NCI-H2196 treated with DMSO at 0.1 percent for 48 hours (cell line): ENCODE measurements at regions not wholly inside any gene's neighbourhood (a gene's known extent, or its start where the extent isn't known, plus 50 kb on each side); places are given as distances from the start of the nearest gene placed in this dataset.

Experiments used
- DNase-seq: peaks from one replicate; lab custom pipeline; 2025; ENCODE audit not compliant: unreplicated experiment; lab: John Stamatoyannopoulos, UW

DNA sequence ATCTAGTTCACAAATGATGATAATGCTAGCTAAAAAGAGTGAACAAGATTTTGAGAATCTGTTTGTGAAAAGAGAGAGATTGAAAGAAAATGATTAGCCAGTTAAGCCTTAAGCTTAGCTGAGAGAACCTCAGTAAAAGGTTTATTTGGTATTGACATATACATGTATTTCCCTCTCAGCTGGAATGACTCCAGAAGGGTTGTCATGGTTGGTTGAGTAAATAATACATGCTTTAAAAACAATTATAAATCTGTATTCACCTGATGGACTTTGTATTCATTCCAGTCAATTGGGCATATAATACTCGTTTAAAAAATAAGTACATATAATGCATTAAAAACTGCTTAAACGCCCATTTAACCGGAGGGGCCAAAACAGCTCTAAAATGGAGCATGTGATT is 181.4 kb downstream of the GRB14 start:
- DNase-seq: no peak

GRCh38 chr2:164439235-164439634 is 182.0 kb downstream of the GRB14 start:
- DNase-seq: no peak

GRCh38 chr2:164438490-164439205 is 182.6 kb downstream of the GRB14 start:
- DNase-seq: no peak

DNA sequence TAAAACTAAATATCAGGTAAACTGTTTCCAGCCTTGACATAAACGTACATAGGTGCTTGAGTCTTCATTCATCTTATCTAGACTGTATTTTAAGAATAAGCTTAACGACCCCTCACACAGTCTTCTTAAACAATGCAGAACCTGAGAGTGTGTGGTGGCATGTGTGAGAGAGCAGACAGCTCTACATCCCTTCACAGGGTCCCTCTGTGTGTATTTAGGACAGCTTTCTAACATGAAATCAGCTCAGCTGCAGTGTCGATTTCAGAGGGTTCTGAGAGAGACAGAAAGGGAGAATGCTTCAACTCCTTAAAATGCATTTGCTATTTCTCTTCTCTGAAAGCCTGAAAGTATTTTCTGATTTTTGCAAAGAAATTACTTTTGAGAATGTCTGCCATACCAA is 185.2 kb downstream of the GRB14 start:
- no peak for DNase-seq

DNA sequence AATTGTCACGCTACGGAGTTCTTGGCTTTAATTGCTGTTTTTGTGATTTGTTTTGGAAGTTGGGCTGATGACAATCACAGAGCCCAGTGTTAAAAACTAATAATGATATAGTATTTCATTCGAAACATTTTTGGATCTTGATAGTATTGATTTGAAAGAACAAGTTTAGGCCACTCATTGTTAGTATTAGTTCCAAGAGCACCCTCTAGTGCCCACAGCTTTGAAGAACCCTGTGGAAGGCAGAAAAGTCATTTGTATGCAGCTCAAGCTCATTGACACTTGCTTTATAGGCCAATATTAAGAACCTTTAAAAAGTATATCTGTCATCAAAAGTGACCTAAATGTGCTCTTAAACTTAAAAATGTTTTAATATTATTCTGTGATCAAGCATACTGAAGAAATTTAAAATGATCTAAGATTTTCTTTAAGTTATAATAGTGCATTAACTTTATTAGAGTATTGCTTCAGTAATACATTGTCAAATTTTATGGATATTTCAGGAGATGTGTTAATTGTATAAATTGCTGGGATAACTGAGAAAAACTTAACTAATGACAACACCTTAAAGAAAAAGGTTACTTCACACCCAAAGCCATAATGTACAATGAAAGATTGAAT is 191.0 kb downstream of the GRB14 start:
- DNase-seq: no peak

DNA sequence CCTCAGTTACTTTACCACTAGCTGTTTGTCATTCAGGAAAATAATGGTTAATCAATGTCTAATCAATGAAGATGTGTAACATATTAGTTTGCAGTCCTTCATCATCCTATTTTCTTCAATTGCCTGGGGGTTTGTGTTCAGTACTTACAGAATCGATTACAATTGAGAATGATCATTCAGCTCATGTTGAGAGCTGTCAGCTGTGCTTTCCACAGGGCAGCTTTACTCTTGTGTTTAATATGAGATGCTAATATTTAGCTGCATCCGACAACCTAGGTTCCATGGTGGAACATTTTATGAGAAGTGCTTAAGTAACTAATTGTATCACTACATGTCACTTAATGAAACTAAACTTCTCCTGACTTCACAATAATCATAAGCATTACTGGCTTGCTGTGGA is 191.9 kb downstream of the GRB14 start:
- DNase-seq: no peak

- no peak for DNase-seq
Measured at GRCh38 chr2:164427111-164427510, 194.2 kb downstream of the GRB14 start.

DNA sequence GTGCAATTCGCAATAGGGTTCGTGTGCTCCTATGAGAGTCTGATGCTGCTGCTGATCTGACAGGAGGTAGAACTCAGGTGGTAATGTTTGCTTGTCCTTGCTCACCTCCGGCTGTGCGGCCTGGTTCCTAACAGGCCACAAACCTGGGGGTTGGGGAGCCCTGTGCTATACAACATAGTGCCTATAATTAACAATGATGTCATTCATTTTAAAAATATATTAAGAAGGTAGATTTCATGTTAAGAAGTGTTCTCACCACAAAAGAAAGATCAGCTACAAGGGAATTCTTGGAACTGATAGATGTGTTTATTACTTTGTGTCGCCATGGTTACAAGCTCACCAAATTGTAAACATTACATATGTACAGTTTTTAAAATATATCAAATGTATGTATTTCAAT is 200.5 kb downstream of the GRB14 start:
- no peak for DNase-seq

GRCh38 chr2:164412831-164413230 is 208.5 kb downstream of the GRB14 start:
- no peak for DNase-seq

DNA sequence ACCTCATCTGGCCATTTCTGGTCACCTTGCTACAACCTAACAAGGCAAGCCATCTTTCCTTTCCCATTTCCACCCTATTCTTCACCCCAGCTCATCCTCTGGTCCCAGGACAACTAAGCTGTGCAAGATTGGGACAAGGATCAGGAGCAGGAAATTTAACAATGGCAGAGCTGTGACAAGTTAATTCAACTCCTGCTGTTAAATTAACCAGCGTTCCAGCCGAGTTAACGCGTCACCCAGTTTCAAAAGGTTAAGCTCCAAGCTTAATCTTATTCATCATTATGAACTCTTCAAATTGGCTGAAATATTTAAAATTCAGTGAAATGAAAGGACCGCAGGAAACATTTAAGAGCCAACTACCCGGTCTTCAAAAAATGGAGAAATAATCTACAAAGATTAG is 231.9 kb downstream of the GRB14 start:
- DNase-seq: no peak

DNA sequence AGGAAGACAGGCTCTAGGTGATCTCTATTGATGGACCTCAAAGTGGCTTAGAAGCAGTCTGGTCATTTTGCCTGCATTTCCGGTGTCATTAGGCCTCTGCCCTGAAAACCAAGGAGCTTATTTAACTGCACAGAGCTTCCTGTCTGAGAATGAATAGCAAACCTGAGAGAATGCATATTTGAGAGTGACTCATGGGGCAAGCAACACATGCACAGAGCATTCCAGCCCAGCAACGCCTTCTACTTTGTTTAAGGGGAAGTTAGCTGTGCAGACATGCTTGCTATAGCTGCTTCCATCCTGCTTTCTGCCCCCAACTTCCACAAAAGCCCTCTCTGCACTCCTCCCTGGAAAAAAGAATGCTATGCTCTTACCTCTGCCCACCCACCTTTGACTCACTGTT is 232.8 kb downstream of the GRB14 start:
- no peak for DNase-seq

GRCh38 chr2:164386231-164386630 is 235.1 kb downstream of the GRB14 start:
- no peak for DNase-seq

DNA sequence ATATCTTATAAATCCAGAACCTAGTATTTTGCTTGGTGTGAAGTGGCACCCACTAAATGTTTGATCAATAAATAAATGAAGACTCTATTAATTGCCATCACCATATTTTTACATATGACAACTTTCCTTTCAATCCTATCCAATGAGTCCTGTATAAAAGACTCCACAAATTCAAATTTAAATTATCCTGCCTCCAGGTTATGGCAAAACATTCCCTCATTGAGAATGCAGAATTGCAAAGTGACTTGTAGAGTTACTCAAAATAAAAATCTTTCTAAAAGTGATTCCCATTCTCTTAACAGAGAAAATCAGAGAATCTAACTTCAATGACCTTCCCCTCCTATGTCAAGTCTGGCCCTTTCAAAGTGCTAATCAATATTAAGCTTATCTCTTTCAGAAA is 236.8 kb downstream of the GRB14 start:
- no peak for DNase-seq

DNA sequence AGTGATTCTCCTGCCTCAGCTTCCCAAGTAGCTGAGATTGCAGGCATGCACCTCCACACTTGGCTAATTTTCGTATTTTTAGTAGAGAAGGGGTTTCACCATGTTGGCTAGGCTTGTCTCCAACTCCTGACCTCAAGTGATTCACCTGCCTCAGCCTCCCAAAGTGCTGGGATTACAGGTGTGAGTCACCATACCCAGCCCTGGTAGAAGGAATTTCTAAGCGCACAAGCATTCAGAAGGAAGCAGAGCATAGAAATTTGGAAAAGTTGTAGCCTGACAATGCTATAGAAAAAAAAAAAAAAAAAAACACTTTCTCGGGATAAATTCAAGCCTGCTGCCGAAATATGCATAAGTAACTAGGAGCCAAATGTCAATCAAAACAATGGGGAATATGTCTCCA is 249.4 kb downstream of the GRB14 start:
- no peak for DNase-seq

- DNase-seq: no peak
Measured at GRCh38 chr2:164369366-164369765, 251.9 kb downstream of the GRB14 start.

GRCh38 chr2:164368896-164369295 is 252.4 kb downstream of the GRB14 start:
- DNase-seq: no peak

- no peak for DNase-seq
Measured at GRCh38 chr2:164363646-164364045, 257.6 kb downstream of the GRB14 start.

DNA sequence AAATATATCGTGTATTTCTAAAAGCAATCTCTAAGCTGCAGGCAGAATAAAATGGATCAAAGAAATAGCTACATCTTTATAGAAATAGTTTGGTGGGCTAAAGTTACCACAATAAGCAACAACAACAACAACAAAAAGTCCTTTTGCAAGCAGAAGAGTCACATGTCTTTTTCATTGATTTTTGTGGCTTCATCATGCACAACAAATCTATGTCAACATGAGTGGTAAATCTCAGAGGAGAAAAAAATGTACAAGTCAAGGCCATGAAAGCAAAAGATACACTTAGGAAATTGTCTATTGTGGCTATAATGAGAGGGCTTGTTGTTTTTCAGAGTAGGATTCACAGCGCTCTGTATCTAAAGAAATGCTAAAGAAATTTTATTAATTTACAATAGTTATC is 269.7 kb downstream of the GRB14 start:
- DNase-seq: no peak

- no peak for DNase-seq
Measured at GRCh38 chr2:164335947-164336346, 285.3 kb downstream of the GRB14 start.

GRCh38 chr2:164335128-164335527 is 286.2 kb downstream of the GRB14 start:
- no peak for DNase-seq

- DNase-seq: no peak
Measured at GRCh38 chr2:164328310-164328709, 293.0 kb downstream of the GRB14 start.

- DNase-seq: no peak
Measured at GRCh38 chr2:164323978-164324377, 297.3 kb downstream of the GRB14 start.

GRCh38 chr2:164314148-164314547 is 307.1 kb downstream of the GRB14 start:
- DNase-seq: no peak
